Motor neuron (in vitro differentiated cells): ENCODE measurements at regions not wholly inside any gene's neighbourhood (a gene's known extent, or its start where the extent isn't known, plus 50 kb on each side); places are given as distances from the start of the nearest gene placed in this dataset.

Experiments used
- ATAC-seq, 8 experiments: fragments of 200-7000 bp; cut with Tn5 transposase; replicated peaks in 6 of 8; 2 replicates each; pipeline ENCODE4 v1.8.0; 2021; ENCODE audit warnings: mild to moderate bottlenecking in 8 of 8, moderate library complexity in 8 of 8
- H3K27ac ChIP-seq, 2 donors: fragments of 250-450 bp; sonication (Bioruptor Pico); 2 replicates each; pipeline ENCODE4 v1.9.0; 2021; ENCODE audit warnings: antibody characterized with exemption in 2 of 2, mild to moderate bottlenecking in 2 of 2, moderate library complexity in 1 of 2
- H3K4me1 ChIP-seq, 2 donors: fragments of 250-450 bp; sonication (Bioruptor Pico); replicated peaks in 1 of 2; 2 replicates each; pipeline ENCODE4 v1.6.1; 2021; ENCODE audit warnings: antibody characterized with exemption in 2 of 2, mild to moderate bottlenecking in 2 of 2, moderate library complexity in 1 of 2
- H3K4me3 ChIP-seq, 5 donors: fragments of 250-450 bp; sonication (Bioruptor Pico); 2 replicates each; pipeline ENCODE4 v1.9.0; 2021; ENCODE audit warnings: antibody characterized with exemption in 5 of 5, mild to moderate bottlenecking in 5 of 5, moderate library complexity in 4 of 5
- WGBS, 10 experiments: fragments of 450-650 bp; shearing (Covaris generic); methylation state at CpG; one replicate each; pipeline ENCODE4 v1.0.0; 2022; 5-methylcytosine and 5-hydroxymethylcytosine counted together
- in situ Hi-C, 9 experiments: fragments of 400-800 bp; cut with MboI; loops; one replicate each; pipeline ENCODE4 v1.15.0; 2021; ENCODE audit warnings: low sequenced_read_pairs in 9 of 9, low pct_unique_long_range_greater_than_20kb in 2 of 9; ENCODE audit not compliant: unreplicated experiment in 9 of 9

- peak in 1 of 8 experiments; percentile 26 for ATAC-seq
- peaks cover 0 to 4% of the 10 kb centered on the region in 2 donors for H3K4me1 ChIP-seq
- H3K27ac ChIP-seq, result no peak overlapping the region
- WGBS, 10 experiments, result 3 to 94% (median 81%) methylated on average over 2 to 3 of the region's 3 CpGs
- no peak overlapping the region for H3K4me3 ChIP-seq
- in situ Hi-C loops, result no loop called here
Observed at GRCh38 chr4:159980826-159981468, 878.1 kb downstream of the RAPGEF2 start.

- Histone ChIP-seq H3K27ac (no peak overlapping the region), H3K4me1 (peaks cover 0 to 4% of the 10 kb centered on the region in 2 donors), H3K4me3 (no peak overlapping the region)
- in situ Hi-C loops, result no loop called here
- no peak for ATAC-seq
Observed at GRCh38 chr4:159981469-159981856, 878.6 kb downstream of the RAPGEF2 start.

GRCh38 chr4:159983082-159983481, 880.2 kb downstream of the RAPGEF2 start:
- no peak for ATAC-seq
- Histone ChIP-seq H3K27ac (no peak overlapping the region), H3K4me1 (peaks cover 0 to 4% of the 10 kb centered on the region in 2 donors), H3K4me3 (no peak overlapping the region)
- in situ Hi-C loops, result no loop called here

GRCh38 chr4:160009656-160010493, 907.0 kb downstream of the RAPGEF2 start:
- in situ Hi-C loops, result no loop called here
- Histone ChIP-seq H3K4me1 (no peaks in the 10 kb centered on the region), H3K4me3 (no peak overlapping the region), H3K27ac (no peak overlapping the region)
- ATAC-seq, result no peak
- 0 to 88% (median 76%) methylated on average over 1 of the region's 1 CpG; no CpG with 5 or more reads in 6 of the 10 experiments for WGBS, 10 experiments

- H3K27ac ChIP-seq, result no peak overlapping the region
- in situ Hi-C loops, result no loop called here
- ATAC-seq, result no peak
- 19 to 100% (median 88%) methylated on average over 1 to 2 of the region's 2 CpGs; no CpG with 5 or more reads in 1 of the 10 experiments for WGBS, 10 experiments
- no peaks in the 10 kb centered on the region for H3K4me1 ChIP-seq
- H3K4me3 ChIP-seq, result no peak overlapping the region
Observed at GRCh38 chr4:160019936-160020335, 917.1 kb downstream of the RAPGEF2 start.

GRCh38 chr4:160020804-160021203, 917.9 kb downstream of the RAPGEF2 start:
- Histone ChIP-seq H3K27ac (no peak overlapping the region), H3K4me1 (no peaks in the 10 kb centered on the region), H3K4me3 (no peak overlapping the region)
- in situ Hi-C loops, result no loop called here
- ATAC-seq, result no peak
- WGBS, 10 experiments, result 0 to 100% (median 71%) methylated on average over 2 to 3 of the region's 3 CpGs; no CpG with 5 or more reads in 3 of the 10 experiments

- H3K4me1 ChIP-seq, result no peaks in the 10 kb centered on the region
- H3K27ac ChIP-seq, result no peak overlapping the region
- in situ Hi-C loops, result no loop called here
- WGBS, 10 experiments, result 40 to 89% (median 85%) methylated on average over 1 of the region's 1 CpG; no CpG with 5 or more reads in 4 of the 10 experiments
- ATAC-seq, result no peak
- no peak overlapping the region for H3K4me3 ChIP-seq
Observed at GRCh38 chr4:160021870-160022269, 919.0 kb downstream of the RAPGEF2 start.

- ATAC-seq, result peak in 2 of 8 experiments; percentile 50 to 69
- H3K4me3 ChIP-seq, result no peak overlapping the region
- WGBS, 10 experiments, result 0 to 83% (median 27%) methylated on average over 1 to 2 of the region's 2 CpGs; no CpG with 5 or more reads in 4 of the 10 experiments
- H3K27ac ChIP-seq, result no peak overlapping the region
- in situ Hi-C loops, result no loop called here
- H3K4me1 ChIP-seq, result no peaks in the 10 kb centered on the region
Observed at GRCh38 chr4:160026721-160027120, 923.8 kb downstream of the RAPGEF2 start.

GRCh38 chr4:160034501-160034900, 931.6 kb downstream of the RAPGEF2 start:
- ATAC-seq, result no peak
- in situ Hi-C loops, result no loop called here
- Histone ChIP-seq H3K27ac (no peak overlapping the region), H3K4me1 (no peaks in the 10 kb centered on the region), H3K4me3 (no peak overlapping the region)

- WGBS, 10 experiments, result 0 to 100% (median 90%) methylated on average over 1 to 2 of the region's 2 CpGs; no CpG with 5 or more reads in 1 of the 10 experiments
- Histone ChIP-seq H3K4me3 (no peak overlapping the region), H3K4me1 (no peaks in the 10 kb centered on the region), H3K27ac (no peak overlapping the region)
- no peak for ATAC-seq
- in situ Hi-C loops, result no loop called here
Observed at GRCh38 chr4:160038615-160039014, 935.7 kb downstream of the RAPGEF2 start.

GRCh38 chr4:160044693-160045092, 941.8 kb downstream of the RAPGEF2 start:
- H3K27ac ChIP-seq, result no peak overlapping the region
- H3K4me3 ChIP-seq, result no peak overlapping the region
- no peaks in the 10 kb centered on the region for H3K4me1 ChIP-seq
- in situ Hi-C loops, result no loop called here
- ATAC-seq, result no peak
- WGBS, 10 experiments, result 0 to 67% (median 50%) methylated on average over 1 to 2 of the region's 2 CpGs; no CpG with 5 or more reads in 4 of the 10 experiments

GRCh38 chr4:160082432-160083207, 979.7 kb downstream of the RAPGEF2 start:
- no peak overlapping the region for H3K27ac ChIP-seq

GRCh38 chr4:160091631-160092030, 988.8 kb downstream of the RAPGEF2 start:
- no peak for ATAC-seq
- 7 to 100% (median 67%) methylated on average over 1 to 3 of the region's 3 CpGs for WGBS, 10 experiments
- in situ Hi-C loops, result no loop called here

More at GRCh38 chr4:160082432-160083207, 979.7 kb downstream of the RAPGEF2 start:
- H3K4me3 ChIP-seq, result no peak overlapping the region
- WGBS, 10 experiments, result 0 to 73% (median 41%) methylated on average over 1 to 2 of the region's 2 CpGs
- in situ Hi-C loops, result no loop called here
- peak in 4 of 8 experiments; percentile 16 to 63 (median 38) for ATAC-seq
- H3K4me1 ChIP-seq, result peaks cover 0 to 24% of the 10 kb centered on the region in 2 donors

More at GRCh38 chr4:160091631-160092030, 988.8 kb downstream of the RAPGEF2 start:
- H3K4me1 ChIP-seq, result no peaks in the 10 kb centered on the region
- no peak overlapping the region for H3K27ac ChIP-seq
- H3K4me3 ChIP-seq, result no peak overlapping the region
